HepG2 (cell line): ENCODE measurements at regions not wholly inside any gene's neighbourhood (a gene's known extent, or its start where the extent isn't known, plus 50 kb on each side); places are given as distances from the start of the nearest gene placed in this dataset.

ENCODE experiments used
- BHLHE40 ChIP-seq: IDR thresholded peaks from 2 replicates; pipeline ENCODE4 v1.6.1; 2011; ENCODE audit warnings: low read length, improper control_type of control experiment
- FOXA3 ChIP-seq: IDR thresholded peaks from 2 replicates; pipeline ENCODE4 v1.6.1; 2016; ENCODE audit warnings: missing genetic modification reagents, missing compliant biosample characterization
- HDAC1 ChIP-seq: sonication (generic); formaldehyde crosslinking; IDR thresholded peaks from 2 replicates; pipeline ENCODE4 v1.5.1; 2020; ENCODE audit warnings: mild to moderate bottlenecking, missing genetic modification reagents
- HINFP ChIP-seq: sonication (generic); formaldehyde crosslinking; IDR thresholded peaks from 2 replicates; pipeline ENCODE4 v1.4.0; 2020; ENCODE audit warnings: low read depth, mild to moderate bottlenecking, missing genetic modification reagents
- HNRNPK ChIP-seq: fragments of 200-400 bp; formaldehyde crosslinking; IDR thresholded peaks from 2 replicates; pipeline ENCODE4 v1.6.1; 2018; ENCODE audit warnings: low read length, low read depth, moderate library complexity, mild to moderate bottlenecking; ENCODE audit not compliant: poor library complexity, severe bottlenecking
- KDM4B ChIP-seq: sonication (generic); formaldehyde crosslinking; IDR thresholded peaks from 2 replicates; pipeline ENCODE4 v1.4.0; 2020; ENCODE audit warnings: missing genetic modification reagents
- KMT2B ChIP-seq: IDR thresholded peaks from 2 replicates; pipeline ENCODE4 v1.6.1; 2016; ENCODE audit warnings: missing genetic modification reagents, missing compliant biosample characterization
- MAF1 ChIP-seq: sonication (generic); formaldehyde crosslinking; IDR thresholded peaks from 2 replicates; pipeline ENCODE4 v1.5.0; 2020; ENCODE audit warnings: missing genetic modification reagents, borderline replicate concordance
- MZF1 ChIP-seq: sonication (generic); formaldehyde crosslinking; IDR thresholded peaks from 2 replicates; pipeline ENCODE4 v1.8.1; 2023; ENCODE audit warnings: mild to moderate bottlenecking, missing genetic modification reagents, borderline replicate concordance
- NFKBIZ ChIP-seq: IDR thresholded peaks from 2 replicates; pipeline ENCODE4 v1.6.1; 2018; ENCODE audit warnings: missing genetic modification reagents, missing compliant biosample characterization
- NKX3-1 ChIP-seq: sonication (generic); formaldehyde crosslinking; IDR thresholded peaks from 2 replicates; pipeline ENCODE4 v1.5.0; 2020; ENCODE audit warnings: missing genetic modification reagents
- ONECUT2 ChIP-seq: sonication (generic); formaldehyde crosslinking; IDR thresholded peaks from 2 replicates; pipeline ENCODE4 v1.4.0; 2020; ENCODE audit warnings: missing genetic modification reagents
- SETDB1 ChIP-seq: sonication (generic); formaldehyde crosslinking; IDR thresholded peaks from 2 replicates; pipeline ENCODE4 v1.5.1; 2020; ENCODE audit warnings: missing genetic modification reagents, mild to moderate bottlenecking, borderline replicate concordance
- TAF1 ChIP-seq: sonication (generic); formaldehyde crosslinking; IDR thresholded peaks from 2 replicates; pipeline ENCODE4 v1.4.0; 2020; ENCODE audit warnings: missing genetic modification reagents
- TFDP1 ChIP-seq: IDR thresholded peaks from 2 replicates; pipeline ENCODE4 v1.6.1; 2016; ENCODE audit warnings: missing compliant biosample characterization, missing genetic modification reagents, borderline replicate concordance
- THYN1 ChIP-seq: sonication (generic); formaldehyde crosslinking; IDR thresholded peaks from 2 replicates; pipeline ENCODE4 v1.8.1; 2023; ENCODE audit warnings: low read depth, mild to moderate bottlenecking, moderate library complexity, missing genetic modification reagents, borderline replicate concordance
- ZNF121 ChIP-seq: sonication (generic); formaldehyde crosslinking; IDR thresholded peaks from 2 replicates; pipeline ENCODE4 v1.5.0; 2020; ENCODE audit warnings: mild to moderate bottlenecking, missing genetic modification reagents
- ZNF160 ChIP-seq: sonication (generic); formaldehyde crosslinking; IDR thresholded peaks from 2 replicates; pipeline ENCODE4 v1.8.0; 2022; ENCODE audit warnings: mild to moderate bottlenecking, inconsistent platforms, missing genetic modification reagents
- ZNF326 ChIP-seq: sonication (generic); formaldehyde crosslinking; IDR thresholded peaks from 2 replicates; pipeline ENCODE4 v1.4.0; 2020; ENCODE audit warnings: missing genetic modification reagents, borderline replicate concordance
- ZNF34 ChIP-seq: sonication (generic); formaldehyde crosslinking; IDR thresholded peaks from 2 replicates; pipeline ENCODE4 v1.4.0; 2020; ENCODE audit warnings: mild to moderate bottlenecking, missing genetic modification reagents, borderline replicate concordance
- ZNF362 ChIP-seq: sonication (generic); formaldehyde crosslinking; IDR thresholded peaks from 2 replicates; pipeline ENCODE4 v1.4.0; 2020; ENCODE audit warnings: missing genetic modification reagents, mild to moderate bottlenecking, borderline replicate concordance
- ZNF574 ChIP-seq: sonication (generic); formaldehyde crosslinking; IDR thresholded peaks from 2 replicates; pipeline ENCODE4 v1.4.0; 2020; ENCODE audit warnings: missing genetic modification reagents
- ZNF598 ChIP-seq: sonication (generic); formaldehyde crosslinking; IDR thresholded peaks from 2 replicates; pipeline ENCODE4 v1.5.1; 2020; ENCODE audit warnings: mild to moderate bottlenecking, missing genetic modification reagents, borderline replicate concordance
- ZNF670 ChIP-seq: sonication (generic); formaldehyde crosslinking; IDR thresholded peaks from 2 replicates; pipeline ENCODE4 v1.8.0; 2022; ENCODE audit warnings: mild to moderate bottlenecking, missing genetic modification reagents, borderline replicate concordance
- ZSCAN22 ChIP-seq: sonication (generic); formaldehyde crosslinking; IDR thresholded peaks from 2 replicates; pipeline ENCODE4 v1.4.0; 2020; ENCODE audit warnings: mild to moderate bottlenecking, missing genetic modification reagents

GRCh38 chr11:119481021-119481666, 58.2 kb upstream of the THY1 start (continued):
- no peak for TF ChIP-seq ZSCAN22
- peak; percentile 82 for TF ChIP-seq HDAC1 (CRISPR knock-in tag)
- TF ChIP-seq FOXA3 (CRISPR knock-in tag) = peak; percentile 92
- TF ChIP-seq MAF1 = peak; percentile 62; the same call in 1 of the 2 replicates
- peak; percentile 62; the same call in 1 of the 2 replicates for TF ChIP-seq KDM4B (CRISPR knock-in tag)
- TF ChIP-seq TAF1 (CRISPR knock-in tag) = no peak
- no peak for TF ChIP-seq ZNF362
- TF ChIP-seq NKX3-1 (CRISPR knock-in tag) = 0 out of 2 replicates have a peak, but pooled peaks have one; percentile 80
- TF ChIP-seq KMT2B (CRISPR knock-in tag) = peak; percentile 24; the same call in 1 of the 2 replicates
- no peak for TF ChIP-seq SETDB1 (CRISPR knock-in tag)
- no peak for TF ChIP-seq MZF1
- no peak for TF ChIP-seq THYN1 (CRISPR knock-in tag)
- TF ChIP-seq ZNF121 = 0 out of 2 replicates have a peak, but pooled peaks have one; percentile 23
- no peak for TF ChIP-seq NFKBIZ
- TF ChIP-seq ZNF598 (CRISPR knock-in tag) = peak; percentile 71; the same call in 1 of the 2 replicates
- 0 out of 2 replicates have a peak, but pooled peaks have one; percentile 9 for TF ChIP-seq ZNF34 (CRISPR knock-in tag)
- TF ChIP-seq HINFP = no peak
- no peak for TF ChIP-seq HNRNPK
- peak; percentile 50; the same call in 1 of the 2 replicates for TF ChIP-seq TFDP1 (CRISPR knock-in tag)
- no peak for TF ChIP-seq ONECUT2
- TF ChIP-seq ZNF326 = no peak
- TF ChIP-seq ZNF670 = no peak
- peak; percentile 70 for TF ChIP-seq ZNF574 (CRISPR knock-in tag)
- peak; percentile 37; the same call in 1 of the 2 replicates for TF ChIP-seq BHLHE40
- TF ChIP-seq ZNF160 (CRISPR knock-in tag) = no peak
